ENCODE measurements at regions not wholly inside any gene's neighbourhood (a gene's known extent, or its start where the extent isn't known, plus 50 kb on each side); places are given as distances from the start of the nearest gene placed in this dataset.

DNA sequence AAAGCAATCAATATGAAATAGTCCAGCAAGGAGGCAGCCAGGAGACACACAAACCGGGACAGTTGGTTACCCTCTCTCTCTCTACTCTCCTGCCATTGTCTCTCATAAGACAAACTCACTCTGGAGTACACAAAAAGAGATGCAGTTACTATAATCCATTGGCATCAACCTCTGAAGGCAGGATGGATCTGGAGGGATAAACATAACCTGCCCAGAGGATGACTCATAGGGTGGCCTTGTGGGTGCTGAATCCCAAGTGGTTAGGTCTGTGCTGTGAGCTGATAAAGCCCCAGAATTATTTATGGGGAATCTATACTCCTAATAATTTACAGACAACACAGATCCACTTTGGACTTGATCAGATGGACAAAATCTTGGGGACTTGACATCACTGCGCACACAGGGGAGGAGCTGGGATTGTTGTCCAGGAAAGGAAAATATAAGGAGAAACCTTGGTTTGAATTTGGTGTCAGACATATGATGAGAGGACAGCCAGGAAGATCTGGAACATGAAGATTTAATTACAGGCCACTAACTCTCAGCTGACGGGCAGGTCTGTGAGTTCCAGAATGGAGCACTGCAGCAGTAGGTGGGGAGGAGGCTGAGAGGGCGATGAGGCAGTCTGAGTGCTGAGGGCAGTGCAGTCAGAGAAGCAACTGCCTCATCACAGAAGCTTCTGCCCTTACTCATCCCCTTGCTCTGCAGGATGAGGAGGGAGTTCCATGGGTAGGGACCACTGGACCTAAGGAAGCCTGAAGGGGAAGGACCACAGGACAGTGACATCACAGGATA is 113.9 kb upstream of the PRSS58 start:
- no peak for DNase-seq
- H3K27ac ChIP-seq, result no peak overlapping the region
- no peak overlapping the region for H3K4me3 ChIP-seq
- no peaks in the 10 kb centered on the region for H3K36me3 ChIP-seq
- intact Hi-C loops (cut with DNase I; ENCODE audit: low total_unique reads), result no loop called here
- TF ChIP-seq CTCF (IDR thresholded peaks at IDR 0.05 in 8 of 11, conservative IDR thresholded peaks at IDR 0.05 in 3 of 11) (no peak), POLR2A (IDR thresholded peaks at IDR 0.05) (no peak), POLR2AphosphoS5 (IDR thresholded peaks at IDR 0.05) (no peak)
- 84 to 93% (median 88%) methylated on average over 4 of the region's 4 CpGs for WGBS, 5 donors
- H3K27me3 ChIP-seq (replicated peaks in 1 of 7), result peaks cover 0 to 5% (median 0%) of the 10 kb centered on the region in 7 donors
- peaks cover 0 to 27% (median 22%) of the 10 kb centered on the region in 8 donors for H3K9me3 ChIP-seq
- no peaks in the 10 kb centered on the region for H3K4me1 ChIP-seq

GRCh38 chr7:142365410-142365842 is 107.6 kb upstream of the PRSS58 start:
- Histone ChIP-seq H3K27ac (no peak overlapping the region), H3K36me3 (no peaks in the 10 kb centered on the region), H3K4me3 (no peak overlapping the region), H3K4me1 (no peaks in the 10 kb centered on the region), H3K27me3 (replicated peaks in 1 of 7) (no peaks in the 10 kb centered on the region), H3K9me3 (peaks cover 0 to 29% (median 22%) of the 10 kb centered on the region in 8 donors)
- DNase-seq, result no peak
- intact Hi-C loops (cut with DNase I; ENCODE audit: low total_unique reads), result no loop called here
- 79 to 94% (median 87%) methylated on average over 2 of the region's 2 CpGs for WGBS, 5 donors
- TF ChIP-seq CTCF (IDR thresholded peaks at IDR 0.05 in 8 of 11, conservative IDR thresholded peaks at IDR 0.05 in 3 of 11) (no peak), POLR2A (IDR thresholded peaks at IDR 0.05) (no peak), POLR2AphosphoS5 (IDR thresholded peaks at IDR 0.05) (no peak)

GRCh38 chr7:142364551-142364950 is 106.7 kb upstream of the PRSS58 start:
- Histone ChIP-seq H3K27me3 (replicated peaks in 1 of 7) (no peaks in the 10 kb centered on the region), H3K4me1 (no peaks in the 10 kb centered on the region), H3K4me3 (no peak overlapping the region), H3K36me3 (no peaks in the 10 kb centered on the region), H3K27ac (no peak overlapping the region), H3K9me3 (peaks cover 0 to 29% (median 22%) of the 10 kb centered on the region in 8 donors)
- no peak for DNase-seq
- no peak for TF ChIP-seq POLR2AphosphoS5 (IDR thresholded peaks at IDR 0.05)
- no peak for TF ChIP-seq CTCF (IDR thresholded peaks at IDR 0.05 in 8 of 11, conservative IDR thresholded peaks at IDR 0.05 in 3 of 11)
- TF ChIP-seq POLR2A (IDR thresholded peaks at IDR 0.05), result no peak
- 31 to 65% (median 47%) methylated on average over 1 of the region's 1 CpG for WGBS, 5 donors
- intact Hi-C loops (cut with DNase I; ENCODE audit: low total_unique reads), result no loop called here

DNA sequence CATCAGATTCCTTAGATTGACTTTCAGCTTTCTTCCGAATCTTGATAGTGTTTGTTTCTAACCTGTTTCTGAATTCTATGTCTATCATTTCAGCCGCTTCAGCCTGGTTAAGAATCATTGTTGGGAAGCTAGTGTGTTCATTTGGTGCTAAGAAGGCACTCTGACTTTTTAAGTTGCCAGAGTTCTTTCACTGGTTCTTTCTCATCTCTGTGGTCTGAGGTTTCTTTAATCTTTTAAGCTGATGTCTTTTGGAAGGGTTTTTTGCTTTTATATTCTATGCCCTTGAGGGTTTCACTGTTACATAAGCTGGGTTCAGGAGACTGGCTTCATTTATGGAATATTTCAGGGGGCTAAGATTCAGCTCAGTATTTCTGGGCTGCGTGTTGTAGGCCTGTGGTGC is 104.5 kb upstream of the PRSS58 start:
- Histone ChIP-seq H3K27me3 (replicated peaks in 1 of 7) (no peaks in the 10 kb centered on the region), H3K27ac (no peak overlapping the region), H3K9me3 (peaks cover 0 to 8% (median 1%) of the 10 kb centered on the region in 8 donors), H3K4me1 (peaks cover 0 to 7% (median 3%) of the 10 kb centered on the region in 6 donors), H3K4me3 (no peak overlapping the region), H3K36me3 (no peaks in the 10 kb centered on the region)
- no peak for DNase-seq
- intact Hi-C loops (cut with DNase I; ENCODE audit: low total_unique reads), result no loop called here
- TF ChIP-seq POLR2A (IDR thresholded peaks at IDR 0.05) (no peak), POLR2AphosphoS5 (IDR thresholded peaks at IDR 0.05) (no peak), CTCF (IDR thresholded peaks at IDR 0.05 in 8 of 11, conservative IDR thresholded peaks at IDR 0.05 in 3 of 11) (no peak)
- 77 to 87% (median 78%) methylated on average over 3 of the region's 3 CpGs for WGBS, 5 donors

All from spleen (tissue), 11 donors.